CD14-positive monocyte (primary cell): ENCODE measurements at regions not wholly inside any gene's neighbourhood (a gene's known extent, or its start where the extent isn't known, plus 50 kb on each side); places are given as distances from the start of the nearest gene placed in this dataset.

ENCODE experiments used
- DNase-seq, 3 donors: peaks; one replicate each; pipeline ENCODE4 v3.0.0-alpha.2; 2011 to 2022
- H2AFZ ChIP-seq: 2 replicates; pipeline ENCODE4 v1.6.0; 2012; ENCODE audit warnings: mild to moderate bottlenecking, low read depth, low read length, inconsistent platforms; ENCODE audit not compliant: insufficient read depth, poor library complexity, severe bottlenecking
- H3K27ac ChIP-seq, 2 donors: 1 replicate in 1 of 2; 2 replicates in 1 of 2; pipeline ENCODE4 v1.5.1; 2012 to 2013; ENCODE audit warnings: low read length in 2 of 2, control low read depth in 1 of 2, inconsistent platforms in 1 of 2, low read depth in 1 of 2, mild to moderate bottlenecking in 1 of 2
- H3K27me3 ChIP-seq, 2 donors: one replicate each; pipeline versions ENCODE4 v1.6.0 to v1.6.1; 2011 to 2013; ENCODE audit warnings: low read length in 2 of 2; ENCODE audit not compliant: control insufficient read depth in 2 of 2, insufficient read depth in 2 of 2
- H3K36me3 ChIP-seq, 2 donors: replicated peaks in 1 of 2; 1 replicate in 1 of 2; 2 replicates in 1 of 2; pipeline versions ENCODE4 v1.5.1 to v1.6.1; 2012 to 2013; ENCODE audit warnings: low read length in 2 of 2, control low read depth in 1 of 2, inconsistent platforms in 1 of 2, mild to moderate bottlenecking in 1 of 2; ENCODE audit not compliant: insufficient read depth in 2 of 2, control insufficient read depth in 1 of 2
- H3K4me1 ChIP-seq, 2 donors: 1 replicate in 1 of 2; 2 replicates in 1 of 2; pipeline versions ENCODE4 v1.5.1 to v1.6.1; 2012 to 2013; ENCODE audit warnings: low read length in 2 of 2, control low read depth in 1 of 2, inconsistent platforms in 1 of 2, mild to moderate bottlenecking in 1 of 2, moderate library complexity in 1 of 2; ENCODE audit not compliant: insufficient read depth in 2 of 2, control insufficient read depth in 1 of 2
- H3K4me2 ChIP-seq: replicated peaks from 2 replicates; pipeline ENCODE3; 2012; ENCODE audit warnings: low read length, moderate library complexity, mild to moderate bottlenecking; ENCODE audit not compliant: poor library complexity, severe bottlenecking; ENCODE audit errors: extremely low read depth
- H3K4me3 ChIP-seq, 3 experiments: fragments of 200-600 bp in 1 of 3; sonication (generic) in 1 of 3; replicated peaks in 1 of 3; 1 replicate in 2 of 3; 2 replicates in 1 of 3; pipeline ENCODE4 v1.5.1; 2011 to 2013; ENCODE audit warnings: low read length in 3 of 3, mild to moderate bottlenecking in 3 of 3, control low read depth in 2 of 3, low read depth in 2 of 3, inconsistent platforms in 1 of 3, moderate library complexity in 1 of 3
- H3K79me2 ChIP-seq: 2 replicates; pipeline ENCODE4 v1.6.0; 2012; ENCODE audit warnings: mild to moderate bottlenecking, control low read depth, inconsistent platforms, low read length, moderate library complexity; ENCODE audit not compliant: insufficient read depth
- H3K9ac ChIP-seq: 2 replicates; pipeline ENCODE4 v1.6.0; 2017; ENCODE audit warnings: low read length, mild to moderate bottlenecking; ENCODE audit not compliant: insufficient read depth, poor library complexity, severe bottlenecking
- H3K9me3 ChIP-seq, 2 donors: replicated peaks in 1 of 2; 1 replicate in 1 of 2; 2 replicates in 1 of 2; pipeline versions ENCODE4 v1.5.1 to v1.6.1; 2012 to 2013; ENCODE audit warnings: low read length in 2 of 2, control low read depth in 1 of 2; ENCODE audit not compliant: control insufficient read depth in 1 of 2, insufficient read depth in 1 of 2
- H4K20me1 ChIP-seq: 2 replicates; pipeline ENCODE4 v1.6.0; 2012; ENCODE audit warnings: mild to moderate bottlenecking, low read length, control low read depth, moderate library complexity; ENCODE audit not compliant: insufficient read depth
- H3K27ac Mint-ChIP-seq, 7 donors: one replicate each; pipeline ENCODE4 v1.8.0; 2020; ENCODE audit warnings: mild to moderate bottlenecking in 7 of 7, mixed read lengths in 7 of 7, moderate library complexity in 6 of 7, inconsistent platforms in 2 of 7
- H3K27me3 Mint-ChIP-seq, 3 donors: one replicate each; pipeline ENCODE4 v1.8.0; 2021 to 2022; ENCODE audit warnings: low read depth in 3 of 3, mild to moderate bottlenecking in 3 of 3, mixed read lengths in 3 of 3, moderate library complexity in 3 of 3, inconsistent platforms in 1 of 3
- H3K36me3 Mint-ChIP-seq, 2 donors: one replicate each; pipeline ENCODE4 v1.8.0; 2020; ENCODE audit warnings: mixed read lengths in 2 of 2, inconsistent platforms in 1 of 2, mild to moderate bottlenecking in 1 of 2
- H3K4me1 Mint-ChIP-seq: one replicate; pipeline ENCODE4 v1.8.0; 2020; ENCODE audit warnings: mild to moderate bottlenecking, mixed read lengths
- H3K4me3 Mint-ChIP-seq, 2 donors: one replicate each; pipeline ENCODE4 v1.8.0; 2020; ENCODE audit warnings: mild to moderate bottlenecking in 2 of 2, mixed read lengths in 2 of 2, moderate library complexity in 1 of 2
- H3K9me3 Mint-ChIP-seq, 7 donors: one replicate each; pipeline ENCODE4 v1.8.0; 2020 to 2022; ENCODE audit warnings: mixed read lengths in 7 of 7, mild to moderate bottlenecking in 6 of 7, moderate library complexity in 6 of 7, inconsistent platforms in 2 of 7
- WGBS: methylation state at CpG from one replicate; pipeline ENCODE4 v1.1.5; 2013; ENCODE audit warnings: missing lambda C conversion rate; ENCODE audit not compliant: insufficient coverage; 5-methylcytosine and 5-hydroxymethylcytosine counted together
- intact Hi-C, 2 donors: fragments of 100-400 bp; cut with micrococcal nuclease; formaldehyde crosslinking; loops; one replicate each; pipeline versions ENCODE4 v1.15.0 to v1.15.1; 2023
- TF ChIP-seq, protein P1 (sequence below): fragments of 200-600 bp; IDR thresholded peaks from one replicate; pipeline ENCODE4 v1.8.0; 2022; ENCODE audit warnings: antibody characterized with exemption, mild to moderate bottlenecking

DNA sequence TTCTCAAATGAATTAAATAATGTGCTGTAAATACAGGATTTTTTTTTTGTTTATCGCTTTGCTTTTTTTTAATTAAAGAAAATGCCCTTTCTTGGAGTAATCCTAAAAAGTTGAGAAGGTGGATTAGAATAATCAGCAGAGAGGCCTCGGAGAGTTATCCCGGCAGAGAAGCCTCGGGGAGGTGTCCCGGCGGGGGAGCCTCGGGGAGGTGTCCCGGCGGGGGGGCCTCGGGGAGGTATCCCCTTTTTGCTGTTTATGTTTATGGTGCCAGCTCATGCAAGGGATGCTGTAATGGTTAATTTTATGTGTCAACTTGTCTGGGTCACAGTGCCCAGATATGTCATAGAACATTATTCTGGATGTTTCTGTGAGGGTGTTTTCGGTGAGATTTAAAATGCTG is 263.0 kb upstream of the TRIB2 start:
- Mint-ChIP-seq H3K27ac (peak overlapping the region in 1 of 7 donors; percentile 61), H3K4me3 (no peak overlapping the region), H3K9me3 (peaks cover 0 to 2% (median 0%) of the 10 kb centered on the region in 7 donors), H3K4me1 (peaks cover 58% of the 10 kb centered on the region), H3K36me3 (no peaks in the 10 kb centered on the region), H3K27me3 (peaks cover 0 to 3% (median 0%) of the 10 kb centered on the region in 3 donors)
- Histone ChIP-seq H3K36me3 (no peaks in the 10 kb centered on the region), H3K79me2 (no peaks in the 10 kb centered on the region), H4K20me1 (no peaks in the 10 kb centered on the region), H3K27ac (peak overlapping the region in 1 of 2 donors; percentile 82), H3K27me3 (no peaks in the 10 kb centered on the region), H3K9ac (no peak overlapping the region), H2AFZ (no peak overlapping the region), H3K4me2 (no peak overlapping the region), H3K9me3 (no peaks in the 10 kb centered on the region), H3K4me1 (peaks cover 55 to 62% of the 10 kb centered on the region in 2 donors), H3K4me3 (no peak overlapping the region)
- WGBS, result 100% methylated on average over 9 of the region's 11 CpGs
- TF ChIP-seq, protein P1, sequence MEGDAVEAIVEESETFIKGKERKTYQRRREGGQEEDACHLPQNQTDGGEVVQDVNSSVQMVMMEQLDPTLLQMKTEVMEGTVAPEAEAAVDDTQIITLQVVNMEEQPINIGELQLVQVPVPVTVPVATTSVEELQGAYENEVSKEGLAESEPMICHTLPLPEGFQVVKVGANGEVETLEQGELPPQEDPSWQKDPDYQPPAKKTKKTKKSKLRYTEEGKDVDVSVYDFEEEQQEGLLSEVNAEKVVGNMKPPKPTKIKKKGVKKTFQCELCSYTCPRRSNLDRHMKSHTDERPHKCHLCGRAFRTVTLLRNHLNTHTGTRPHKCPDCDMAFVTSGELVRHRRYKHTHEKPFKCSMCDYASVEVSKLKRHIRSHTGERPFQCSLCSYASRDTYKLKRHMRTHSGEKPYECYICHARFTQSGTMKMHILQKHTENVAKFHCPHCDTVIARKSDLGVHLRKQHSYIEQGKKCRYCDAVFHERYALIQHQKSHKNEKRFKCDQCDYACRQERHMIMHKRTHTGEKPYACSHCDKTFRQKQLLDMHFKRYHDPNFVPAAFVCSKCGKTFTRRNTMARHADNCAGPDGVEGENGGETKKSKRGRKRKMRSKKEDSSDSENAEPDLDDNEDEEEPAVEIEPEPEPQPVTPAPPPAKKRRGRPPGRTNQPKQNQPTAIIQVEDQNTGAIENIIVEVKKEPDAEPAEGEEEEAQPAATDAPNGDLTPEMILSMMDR, result no peak
- intact Hi-C loops, result loop anchor here in 1 of 2 donors (10.0 kb wide), 1 partner anchor 131 kb away; no protein-coding TSS in a partner anchor
- no peak for DNase-seq

DNA sequence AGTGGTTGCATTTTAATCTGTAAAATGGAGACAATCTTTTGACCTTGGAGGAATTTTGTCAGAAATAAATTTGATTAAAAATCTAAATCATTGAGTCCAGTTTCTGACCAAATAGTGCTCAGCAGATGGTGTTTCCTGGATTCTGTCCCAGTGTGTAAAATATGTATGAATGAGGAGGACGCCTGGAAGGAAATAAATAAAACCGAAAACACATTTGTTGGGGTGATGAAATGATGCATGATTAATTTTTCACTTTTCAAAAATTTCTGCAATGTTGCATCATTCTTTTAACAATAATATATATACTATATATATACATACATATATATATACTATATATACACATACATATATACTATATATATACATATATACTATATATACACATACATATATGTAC is 261.1 kb upstream of the TRIB2 start:
- Histone ChIP-seq H3K79me2 (no peaks in the 10 kb centered on the region), H3K9ac (no peak overlapping the region), H3K27me3 (no peaks in the 10 kb centered on the region), H3K4me2 (peak overlapping the region; percentile 7), H3K36me3 (no peaks in the 10 kb centered on the region), H3K4me1 (peaks cover 55 to 67% of the 10 kb centered on the region in 2 donors), H3K27ac (peak overlapping the region in 1 of 2 donors; percentile 63), H3K4me3 (no peak overlapping the region), H2AFZ (no peak overlapping the region), H3K9me3 (no peaks in the 10 kb centered on the region), H4K20me1 (no peaks in the 10 kb centered on the region)
- no peaks in the 10 kb centered on the region for H3K36me3 Mint-ChIP-seq
- intact Hi-C loops, result loop anchor here in 1 of 2 donors (5.0 to 10.0 kb wide), 2 partner anchors 47 to 129 kb away; no protein-coding TSS in a partner anchor
- no CpG with 5 or more reads among the region's 2 CpGs for WGBS
- no peak overlapping the region for H3K4me3 Mint-ChIP-seq
- H3K4me1 Mint-ChIP-seq, result peaks cover 54% of the 10 kb centered on the region
- H3K9me3 Mint-ChIP-seq, result peaks cover 0 to 2% (median 0%) of the 10 kb centered on the region in 7 donors
- TF ChIP-seq, protein P1, result no peak
- peaks cover 0 to 3% (median 0%) of the 10 kb centered on the region in 3 donors for H3K27me3 Mint-ChIP-seq
- peak overlapping the region; percentile 78 to 92 (median 87) for H3K27ac Mint-ChIP-seq
- DNase-seq, result peak in 2 of 3 donors; percentile 41 to 50
